GM23248 (cell line): ENCODE measurements at regions not wholly inside any gene's neighbourhood (a gene's known extent, or its start where the extent isn't known, plus 50 kb on each side); places are given as distances from the start of the nearest gene placed in this dataset.

Experiments used
- EZH2 ChIP-seq: fragments of 200-600 bp; sonication (generic); IDR thresholded peaks from 2 replicates; pipeline ENCODE4 v1.6.1; 2018; ENCODE audit warnings: antibody characterized with exemption, mild to moderate bottlenecking; ENCODE audit not compliant: insufficient read depth, poor library complexity, severe bottlenecking
- EZH2phosphoT487 ChIP-seq: fragments of 200-600 bp; sonication (generic); IDR thresholded peaks from 2 replicates; pipeline ENCODE4 v1.6.1; 2018; ENCODE audit warnings: antibody characterized with exemption, moderate library complexity, mild to moderate bottlenecking, low read depth; ENCODE audit not compliant: insufficient read depth

- no peak for TF ChIP-seq EZH2
- no peak for TF ChIP-seq EZH2phosphoT487
These were observed 71.5 kb upstream of the RIPOR2 start for GRCh38 chr6:25007269-25007699.
